ENCODE measurements at regions not wholly inside any gene's neighbourhood (a gene's known extent, or its start where the extent isn't known, plus 50 kb on each side); places are given as distances from the start of the nearest gene placed in this dataset.

DNA sequence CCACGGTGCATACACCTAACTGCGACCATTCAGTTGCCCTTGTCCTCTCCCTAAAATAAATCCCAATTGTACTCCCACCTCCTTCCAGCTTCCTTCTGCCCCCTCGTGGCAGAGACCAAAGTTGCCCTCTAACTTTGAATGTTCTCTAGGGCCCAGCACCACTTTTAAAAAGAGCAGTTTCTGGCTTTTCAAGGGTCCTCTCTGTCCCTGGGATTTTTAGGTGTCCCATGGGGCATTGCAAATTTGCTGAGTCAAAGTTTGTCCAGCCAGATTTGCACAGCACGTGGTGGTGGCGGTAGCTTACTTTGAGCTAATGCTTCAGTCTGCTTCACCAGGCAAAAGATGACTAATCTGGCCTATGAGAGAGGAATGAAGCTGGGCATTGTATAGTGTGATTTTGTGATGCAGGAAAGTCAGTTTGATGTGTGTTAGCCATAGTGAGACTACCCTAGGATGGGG, 100.2 kb downstream of the PERP start:
- no peak for DNase-seq (ENCODE audit: low read depth in 2 of 2)

DNA sequence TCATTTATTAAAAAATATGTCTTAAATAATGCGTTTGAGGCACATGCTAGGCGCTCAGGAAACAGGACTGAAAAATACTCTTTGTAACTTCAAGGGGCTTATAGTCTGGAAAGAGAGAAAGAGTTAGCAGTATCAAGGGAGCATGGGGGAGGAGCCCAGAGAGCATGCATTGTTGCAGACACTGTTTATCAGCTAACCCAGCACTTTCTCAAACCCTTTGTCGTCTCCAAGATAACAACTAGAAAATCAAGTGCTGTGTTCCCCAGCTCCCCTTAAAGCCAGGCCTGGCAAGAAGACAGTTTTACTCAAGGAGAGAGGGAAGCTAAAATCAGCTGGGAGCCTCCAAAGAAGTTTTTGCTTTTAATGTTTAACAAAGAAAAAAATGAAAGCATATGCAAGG, 98.4 kb downstream of the PERP start:
- DNase-seq (ENCODE audit: low read depth in 2 of 2): no peak

DNA sequence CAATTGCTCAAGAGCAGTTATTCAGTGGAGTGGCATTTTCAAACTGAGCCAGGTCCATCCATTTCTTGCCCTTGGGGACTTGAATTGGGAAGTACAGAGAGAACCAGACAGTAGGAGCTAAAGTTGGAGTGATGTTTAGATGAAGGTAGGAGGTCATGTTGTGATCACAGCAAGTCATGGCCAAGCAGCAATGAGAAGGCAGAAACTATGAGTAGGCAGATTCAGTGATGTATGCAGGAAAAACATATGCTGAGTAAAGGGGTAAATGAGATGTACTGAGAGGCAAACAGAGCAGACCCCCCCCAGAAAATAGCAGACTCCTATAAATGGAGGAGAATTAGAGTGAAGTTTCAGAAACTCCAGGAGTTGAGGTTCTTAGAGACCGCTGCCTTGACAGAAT, 95.8 kb downstream of the PERP start:
- no peak for DNase-seq (ENCODE audit: low read depth in 2 of 2)

DNA sequence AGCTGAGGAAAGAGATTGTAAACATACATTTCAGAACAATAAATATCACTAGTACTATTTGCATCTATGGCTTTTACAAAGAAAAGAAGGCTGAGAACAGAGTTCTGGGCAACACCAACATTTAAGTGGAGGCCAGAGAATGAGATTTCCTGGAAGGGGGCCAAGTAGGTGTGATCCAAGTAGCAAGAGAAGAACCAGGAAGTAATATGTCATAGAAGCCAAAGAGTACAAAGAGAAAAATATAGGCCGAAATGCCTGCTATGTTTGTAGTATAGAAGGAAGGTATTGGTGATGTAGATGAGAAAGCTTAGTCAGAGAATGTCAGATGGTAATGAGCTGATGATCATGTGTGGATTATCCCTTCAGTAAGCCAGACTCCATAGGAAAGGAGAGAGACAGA, 94.5 kb downstream of the PERP start:
- DNase-seq (ENCODE audit: low read depth in 2 of 2): no peak

DNA sequence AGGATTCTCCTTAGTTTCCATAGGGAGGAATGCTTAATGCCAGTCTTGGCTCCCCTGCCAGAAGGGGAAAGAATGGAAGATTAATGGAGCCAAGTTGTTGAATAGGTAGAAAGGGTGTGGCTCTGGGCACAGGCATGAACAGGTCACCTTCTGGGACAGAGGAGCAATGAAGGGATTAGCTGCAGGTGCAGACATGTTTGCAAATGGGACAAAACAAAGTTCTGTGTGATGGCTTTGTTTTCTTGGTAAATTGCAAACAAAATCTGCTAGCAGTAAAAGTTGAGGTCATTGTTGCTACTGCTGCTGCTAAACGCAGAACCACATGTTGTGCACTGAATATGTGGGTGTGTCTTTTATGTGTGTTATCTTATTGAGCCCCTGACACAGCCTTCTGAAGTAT, 93.3 kb downstream of the PERP start:
- DNase-seq (ENCODE audit: low read depth in 2 of 2): no peak

DNA sequence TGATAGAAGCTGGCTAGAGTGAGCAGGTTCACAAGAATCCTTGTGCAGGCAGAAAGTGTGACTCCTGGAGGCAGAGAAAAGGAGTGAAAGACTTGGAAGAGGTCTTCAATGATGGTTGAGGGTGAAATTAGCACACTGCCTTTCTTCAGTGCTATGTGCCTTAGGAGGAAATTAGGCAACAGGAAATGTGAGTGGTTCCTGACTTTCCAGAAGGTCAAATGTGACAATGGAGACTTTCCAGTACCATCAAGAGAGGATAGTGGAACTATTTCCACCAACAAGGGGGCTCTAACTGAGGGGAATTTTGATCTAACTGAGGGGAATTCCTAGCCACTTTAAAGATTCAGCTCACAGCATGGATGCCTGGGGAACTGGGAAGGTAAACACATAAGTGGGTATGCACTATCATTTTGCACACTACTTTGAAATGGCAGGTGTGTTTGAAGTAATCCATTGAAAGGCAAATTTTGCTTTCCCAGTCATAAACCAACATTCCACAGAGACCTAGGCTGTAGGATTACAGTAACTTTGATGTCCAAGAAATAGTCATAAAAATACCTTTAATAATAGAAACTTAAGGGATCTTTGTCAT, 90.0 kb downstream of the PERP start:
- DNase-seq (ENCODE audit: low read depth in 2 of 2): no peak

DNA sequence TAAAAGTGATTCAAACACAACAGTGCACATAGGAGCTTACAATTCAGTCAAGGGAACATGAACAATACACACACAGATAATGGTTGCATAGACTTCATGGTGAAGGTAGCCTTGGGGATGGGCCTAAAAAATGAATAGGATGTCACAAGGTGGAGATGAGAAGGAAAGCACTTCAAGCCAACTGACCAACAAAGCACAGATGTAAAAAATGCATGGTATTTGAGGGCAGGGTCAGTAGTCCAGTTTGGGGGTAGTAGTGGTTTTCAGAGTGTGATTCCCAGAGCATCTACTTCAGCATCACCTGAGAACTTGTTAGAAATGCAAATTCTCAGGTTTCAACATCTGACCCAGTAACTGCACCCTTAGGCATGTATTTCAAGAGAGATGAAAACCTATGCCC, 88.9 kb downstream of the PERP start:
- DNase-seq (ENCODE audit: low read depth in 2 of 2): no peak

DNA sequence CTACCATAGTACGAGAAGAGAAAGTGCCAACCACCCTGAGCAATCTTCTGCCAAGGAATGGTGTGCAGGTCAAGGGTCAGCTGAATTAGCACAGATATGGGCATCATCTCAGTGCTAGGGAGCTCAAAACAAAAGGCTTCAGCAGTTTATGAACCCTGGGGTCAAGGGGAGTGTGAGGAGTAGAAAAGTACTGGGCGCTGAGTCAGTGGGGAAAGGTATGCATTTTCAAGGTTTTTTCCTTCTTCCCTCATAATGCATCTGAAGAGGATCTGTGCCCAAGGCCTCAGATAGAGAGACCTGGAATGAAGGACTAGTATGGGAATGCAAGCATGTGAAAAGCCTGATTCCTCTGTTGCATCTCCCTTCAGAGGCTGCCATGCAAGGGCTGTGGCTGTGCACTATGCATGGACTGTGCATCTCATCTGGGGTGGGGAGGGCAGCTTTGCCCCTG, 81.7 kb downstream of the PERP start:
- no peak for DNase-seq (ENCODE audit: low read depth in 2 of 2)

DNA sequence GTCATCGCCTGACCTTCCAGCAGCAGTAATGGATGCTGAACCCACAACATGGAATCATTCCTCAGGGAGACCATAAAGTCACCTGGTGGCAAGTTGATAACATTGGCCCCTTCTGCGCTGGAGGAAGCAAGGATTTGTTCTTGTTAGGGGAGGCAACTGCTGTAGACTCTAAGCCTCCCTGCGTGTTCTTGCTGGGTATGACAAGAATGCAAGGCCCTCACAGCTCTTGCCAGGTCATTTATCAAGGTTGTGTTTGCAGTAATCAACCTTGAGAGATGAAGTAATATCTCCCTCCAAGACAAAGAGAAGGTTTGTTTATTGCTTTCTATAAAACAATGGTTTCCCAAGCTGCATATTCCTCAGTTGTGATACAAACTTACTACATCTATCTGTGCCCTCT, 80.9 kb downstream of the PERP start:
- no peak for DNase-seq (ENCODE audit: low read depth in 2 of 2)

DNA sequence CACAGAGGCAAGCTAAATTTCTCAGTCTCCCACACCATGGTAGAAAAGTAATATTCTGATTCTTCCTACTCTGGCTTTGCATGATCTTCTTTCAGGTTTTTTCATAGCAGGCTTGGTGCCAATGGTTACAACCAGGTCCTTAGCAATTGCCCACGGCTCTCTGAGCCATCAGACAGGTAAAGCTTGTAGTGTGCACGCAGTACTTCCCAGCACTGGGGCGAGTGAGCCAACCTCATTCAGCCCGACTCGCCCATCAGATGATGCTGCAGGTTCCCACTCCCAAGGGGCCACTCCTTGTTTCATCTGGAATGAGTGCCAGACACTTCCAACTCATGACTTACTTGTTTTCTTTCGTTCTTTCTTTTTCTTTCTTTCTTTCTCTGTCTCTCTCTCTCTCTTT, 78.3 kb downstream of the PERP start:
- DNase-seq (ENCODE audit: low read depth in 2 of 2): no peak

DNA sequence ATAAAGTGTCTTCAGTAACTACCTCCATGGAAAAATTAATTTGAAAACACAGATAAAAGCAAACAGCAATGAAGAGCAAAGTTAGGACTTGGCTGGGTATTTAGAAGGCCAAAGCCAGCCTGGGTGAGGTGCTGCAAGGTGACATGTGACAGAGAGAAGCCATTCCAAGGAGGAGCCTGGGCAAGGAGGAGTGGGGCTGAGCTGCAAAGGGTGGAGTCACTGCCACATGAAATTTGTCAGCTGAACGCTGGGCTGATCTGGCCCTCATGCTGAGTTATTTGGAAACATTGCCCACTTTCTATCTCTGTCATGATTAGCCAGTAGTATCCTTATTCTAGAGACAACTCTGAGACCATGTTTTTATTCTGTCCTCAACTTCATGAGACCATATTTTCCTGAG, 76.3 kb downstream of the PERP start:
- DNase-seq (ENCODE audit: low read depth in 2 of 2): no peak

DNA sequence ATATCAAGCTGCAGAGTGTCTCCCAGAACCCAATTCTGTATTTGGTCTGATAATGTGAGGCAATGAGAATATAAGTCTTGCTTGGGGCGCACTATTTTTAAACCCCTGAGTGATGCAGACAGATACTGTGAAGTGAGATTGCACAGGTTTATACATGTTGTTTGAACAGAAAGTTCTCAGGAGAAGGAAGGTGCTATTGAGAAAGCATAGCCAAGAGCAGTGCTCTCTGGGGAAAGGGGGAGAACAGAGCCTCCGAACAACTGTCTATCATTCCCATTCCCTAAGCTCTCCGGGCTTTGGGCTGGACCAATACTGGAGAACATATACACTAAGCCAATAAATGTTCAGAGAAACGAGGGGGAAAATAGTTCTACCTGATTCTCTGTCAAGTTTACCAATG, 75.8 kb downstream of the PERP start:
- DNase-seq (ENCODE audit: low read depth in 2 of 2): no peak

DNA sequence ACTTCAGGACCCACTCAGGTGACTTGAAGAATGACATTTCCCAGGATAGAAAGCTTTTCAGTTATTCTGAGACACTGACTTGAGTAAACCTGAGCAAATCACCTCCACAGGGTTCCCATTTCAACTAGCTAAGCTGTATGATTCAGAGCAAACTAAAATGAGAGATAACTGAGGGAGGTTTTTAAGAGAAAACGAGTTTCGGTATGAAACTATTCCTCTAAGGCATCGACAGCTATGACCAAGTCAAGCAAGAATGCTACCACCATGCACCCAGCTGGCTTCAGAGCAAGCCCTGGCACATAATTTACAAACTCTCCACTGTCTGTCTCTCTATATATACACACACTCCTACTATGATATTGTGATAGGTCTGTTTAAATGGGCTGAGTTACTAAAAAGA, 75.4 kb downstream of the PERP start:
- DNase-seq (ENCODE audit: low read depth in 2 of 2): no peak

DNA sequence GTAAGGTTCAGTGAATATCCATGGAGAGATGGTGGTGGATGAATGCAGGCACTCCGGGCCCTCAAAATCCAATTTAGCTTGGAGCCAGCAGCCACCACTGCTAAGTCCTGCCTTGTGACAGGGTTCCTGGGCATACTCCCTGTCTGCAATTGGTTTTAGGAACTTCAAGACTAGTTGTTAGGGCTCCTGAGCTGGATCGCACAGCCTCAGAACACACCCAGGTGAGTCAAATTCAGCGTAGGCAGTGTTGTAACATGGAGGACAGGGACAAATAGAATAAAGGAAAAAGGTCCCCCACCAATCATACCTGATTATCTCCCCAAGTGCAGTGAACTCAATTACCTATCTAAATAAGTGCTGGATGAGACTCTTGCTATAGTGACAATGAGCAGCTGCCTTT, 74.6 kb downstream of the PERP start:
- DNase-seq (ENCODE audit: low read depth in 2 of 2): no peak

DNA sequence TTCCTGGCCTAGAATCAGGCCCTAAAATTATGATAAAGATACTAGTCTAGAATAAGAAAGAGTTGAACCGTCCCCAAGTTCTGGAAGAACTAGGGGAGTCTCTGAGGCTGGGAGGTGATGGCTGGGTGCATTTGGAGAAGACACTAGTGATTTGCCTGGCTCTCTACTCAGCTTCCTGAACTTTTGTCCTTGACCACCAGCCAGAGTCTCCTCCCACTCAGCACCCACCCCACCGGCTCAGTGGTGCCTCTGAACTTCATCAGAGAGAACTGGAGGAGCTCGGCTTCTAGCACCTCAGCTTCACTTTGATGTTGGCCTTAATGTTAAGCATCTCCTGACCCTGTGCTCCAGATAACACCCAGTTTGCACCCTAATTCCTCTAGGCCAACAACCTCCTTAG, 73.0 kb downstream of the PERP start:
- no peak for DNase-seq (ENCODE audit: low read depth in 2 of 2)

DNA sequence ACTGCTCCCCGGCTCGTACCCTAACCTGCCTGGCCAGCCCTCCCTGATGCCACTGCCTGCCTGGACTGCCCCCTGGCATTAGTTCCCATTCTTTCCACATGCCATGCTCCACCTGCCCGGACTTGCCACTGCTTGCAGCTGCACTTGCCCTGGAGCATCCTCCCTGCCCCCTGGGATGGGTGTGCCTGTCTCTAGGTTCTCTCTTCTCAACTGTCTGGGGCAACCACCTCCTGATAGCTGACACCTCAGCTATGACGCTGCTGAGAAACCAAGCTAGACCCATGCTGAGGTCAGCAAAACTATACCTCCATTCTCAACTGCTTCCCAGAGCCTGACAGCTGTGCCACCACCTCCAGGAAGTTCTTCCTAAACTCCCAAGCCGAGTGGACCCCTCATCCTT, 72.1 kb downstream of the PERP start:
- DNase-seq (ENCODE audit: low read depth in 2 of 2): no peak

DNA sequence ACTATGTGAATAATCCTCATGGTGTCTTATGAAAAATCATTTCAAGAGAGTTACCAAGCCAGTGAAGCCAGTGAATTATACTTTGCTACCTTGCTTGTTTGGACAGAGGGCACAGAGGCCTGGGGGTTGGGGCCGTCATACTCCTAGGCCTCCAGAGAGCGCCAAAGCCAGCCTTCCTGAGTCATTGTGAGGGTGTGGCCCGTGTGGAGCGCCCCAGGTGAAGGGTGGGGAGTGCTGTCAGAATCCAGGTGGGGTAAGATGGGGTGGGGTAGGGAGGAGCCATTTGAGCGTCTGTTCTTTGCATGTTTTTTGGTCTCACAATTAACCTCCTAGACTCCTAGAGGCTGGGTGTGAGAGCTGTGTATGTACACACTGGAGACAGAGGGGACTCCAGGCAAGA, 71.1 kb downstream of the PERP start:
- DNase-seq (ENCODE audit: low read depth in 2 of 2): no peak

DNA sequence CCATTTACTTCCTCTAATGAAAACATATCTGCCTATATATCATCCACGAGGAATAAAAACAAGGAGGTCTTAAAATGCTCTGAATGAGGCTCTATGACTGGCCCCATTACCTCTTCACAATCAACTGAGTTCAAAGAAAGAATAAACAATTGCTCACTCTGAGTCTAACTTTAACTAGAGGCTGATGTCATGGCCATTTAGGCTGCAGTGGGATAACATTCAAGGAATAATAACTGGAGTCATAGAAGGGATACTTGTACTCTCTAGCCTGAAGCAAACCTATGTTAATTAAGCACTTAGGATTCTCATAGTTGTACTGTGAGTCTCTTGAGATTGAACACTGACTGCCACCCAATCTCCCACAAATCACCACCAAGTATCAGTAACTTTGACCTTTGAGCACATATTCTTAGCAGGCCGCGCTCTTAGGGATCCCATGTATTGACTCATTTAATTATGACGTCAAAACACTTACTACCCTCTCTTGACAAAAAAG, 70.2 kb downstream of the PERP start:
- no peak for DNase-seq (ENCODE audit: low read depth in 2 of 2)

DNA sequence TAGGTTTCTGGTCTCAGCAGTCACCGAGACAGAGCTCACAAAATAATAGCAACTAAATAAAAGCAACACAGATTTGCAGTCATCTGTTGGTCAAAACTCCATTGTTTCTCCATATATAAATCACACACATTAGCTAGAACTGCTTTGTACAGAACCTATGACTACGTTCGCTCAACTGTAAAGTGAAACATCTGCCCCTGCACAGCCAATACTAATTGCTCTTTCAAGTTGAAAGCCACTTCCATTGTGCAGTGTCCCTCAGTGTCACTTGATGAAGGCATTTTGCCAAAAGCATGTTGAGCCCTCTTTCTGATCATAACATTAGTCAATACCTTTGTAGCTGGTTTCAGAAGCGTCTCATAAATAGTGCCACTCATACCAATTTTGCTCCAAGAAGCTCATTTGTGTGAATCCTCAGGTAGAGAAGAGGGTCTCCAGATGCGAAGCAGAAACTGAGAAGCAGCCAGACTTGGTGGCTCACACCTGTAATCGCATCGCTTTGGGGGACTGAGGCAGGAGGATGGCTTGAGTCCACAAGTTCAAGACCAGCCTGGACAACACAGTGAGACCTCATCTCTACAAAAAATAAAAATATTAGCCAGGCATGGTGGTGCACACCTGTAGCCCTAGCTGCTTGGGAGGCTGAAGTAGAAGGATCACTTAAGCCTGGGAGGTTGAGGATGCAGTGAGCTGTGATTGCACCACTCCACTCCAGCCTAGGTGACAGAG, 68.9 kb downstream of the PERP start:
- no peak for DNase-seq (ENCODE audit: low read depth in 2 of 2)

Data from activated CD8-positive, alpha-beta memory T cell treated with anti-CD3 and anti-CD28 coated beads for 4 hours (primary cell).